Vagina (tissue), 2 donors: ENCODE measurements at regions not wholly inside any gene's neighbourhood (a gene's known extent, or its start where the extent isn't known, plus 50 kb on each side); places are given as distances from the start of the nearest gene placed in this dataset.

Source experiments
- POLR2A ChIP-seq, 2 donors: fragments of 450-650 bp; IDR thresholded peaks; one replicate each; pipeline ENCODE4 v1.6.1; 2017; ENCODE audit warnings: antibody characterized with exemption in 2 of 2, mild to moderate bottlenecking in 2 of 2, moderate library complexity in 2 of 2
- TF ChIP-seq, protein P1 (sequence below), 3 experiments: fragments of 450-650 bp in 2 of 3; fragments of 200-600 bp in 1 of 3; sonication (generic) in 1 of 3; IDR thresholded peaks; one replicate each; pipeline ENCODE4 v1.5.1; 2017 to 2019; ENCODE audit warnings: antibody characterized with exemption in 3 of 3, mild to moderate bottlenecking in 2 of 3, moderate library complexity in 2 of 3

DNA sequence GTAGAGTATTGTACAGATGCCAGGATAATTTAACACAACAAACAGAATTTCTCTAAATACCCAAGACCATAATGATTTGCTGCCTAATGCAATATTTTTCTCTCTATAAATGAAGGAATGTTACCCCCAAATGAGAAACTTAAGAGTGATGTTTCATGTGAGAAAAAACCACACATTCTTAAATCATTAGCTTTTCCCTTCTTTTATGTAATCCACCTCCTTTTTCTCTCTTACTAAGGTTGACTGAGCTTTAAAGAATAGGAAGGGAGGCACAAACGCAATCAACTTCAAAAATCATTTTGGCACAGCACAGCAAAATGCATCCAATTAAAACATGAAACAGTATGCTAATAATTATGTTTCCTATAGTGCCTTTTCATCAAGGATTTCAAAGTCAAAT is 698.1 kb upstream of the CDH2 start:
- TF ChIP-seq, protein P1, sequence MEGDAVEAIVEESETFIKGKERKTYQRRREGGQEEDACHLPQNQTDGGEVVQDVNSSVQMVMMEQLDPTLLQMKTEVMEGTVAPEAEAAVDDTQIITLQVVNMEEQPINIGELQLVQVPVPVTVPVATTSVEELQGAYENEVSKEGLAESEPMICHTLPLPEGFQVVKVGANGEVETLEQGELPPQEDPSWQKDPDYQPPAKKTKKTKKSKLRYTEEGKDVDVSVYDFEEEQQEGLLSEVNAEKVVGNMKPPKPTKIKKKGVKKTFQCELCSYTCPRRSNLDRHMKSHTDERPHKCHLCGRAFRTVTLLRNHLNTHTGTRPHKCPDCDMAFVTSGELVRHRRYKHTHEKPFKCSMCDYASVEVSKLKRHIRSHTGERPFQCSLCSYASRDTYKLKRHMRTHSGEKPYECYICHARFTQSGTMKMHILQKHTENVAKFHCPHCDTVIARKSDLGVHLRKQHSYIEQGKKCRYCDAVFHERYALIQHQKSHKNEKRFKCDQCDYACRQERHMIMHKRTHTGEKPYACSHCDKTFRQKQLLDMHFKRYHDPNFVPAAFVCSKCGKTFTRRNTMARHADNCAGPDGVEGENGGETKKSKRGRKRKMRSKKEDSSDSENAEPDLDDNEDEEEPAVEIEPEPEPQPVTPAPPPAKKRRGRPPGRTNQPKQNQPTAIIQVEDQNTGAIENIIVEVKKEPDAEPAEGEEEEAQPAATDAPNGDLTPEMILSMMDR (IDR thresholded peaks at IDR 0.05), result no peak
- TF ChIP-seq POLR2A (IDR thresholded peaks at IDR 0.05), result no peak
